K562 (cell line): ENCODE measurements at regions not wholly inside any gene's neighbourhood (a gene's known extent, or its start where the extent isn't known, plus 50 kb on each side); places are given as distances from the start of the nearest gene placed in this dataset.

Experiments used
- ATAC-seq: fragments of 200-7000 bp; cut with Tn5 transposase; 3 replicates; pipeline ENCODE4 v1.9.1; 2020; ENCODE audit warnings: moderate library complexity
- BruUV-seq: library from RNA; stranded (reverse); fragments of 400-500 nt; replicated peaks from 2 replicates; lab custom pipeline; 2021; lab: Mats Ljungman, UMichigan
- CTCF ChIA-PET: fragments of 300-600 bp; formaldehyde crosslinking; extraction: SDS; loops from one replicate; lab custom pipeline; 2021; ENCODE audit warnings: low intra/inter-chr PET ratio; lab: Yijun Ruan, JAX
- POLR2A ChIA-PET: fragments of 300-600, 350-650 bp; sonication (Branson Sonifier 250); formaldehyde crosslinking; extraction: SDS; loops from one replicate; lab custom pipeline; 2021; ENCODE audit warnings: antibody characterized with exemption, inconsistent platforms; lab: Yijun Ruan, JAX
- DNase-seq, 4 experiments: peaks; one replicate each; pipeline versions ENCODE4 v3.0.0 to v3.0.0-alpha.2; 2011 to 2018; ENCODE audit warnings: low spot score in 3 of 4, mixed read lengths in 3 of 4; ENCODE audit errors: extremely low read depth in 1 of 4
- FAIRE-seq: peaks from 2 replicates; lab custom pipeline; 2011; peaks lifted over from hg19 to GRCh38; lab: Jason Lieb, UNC
- H2AFZ ChIP-seq: 2 replicates; pipeline ENCODE4 v1.6.0; 2011; ENCODE audit warnings: low read depth, low read length, control low read depth, inconsistent platforms
- H3K27ac ChIP-seq: fragments of 200-600 bp; 3 replicates; pipeline ENCODE4 v1.8.0; 2011; ENCODE audit warnings: low read depth, mild to moderate bottlenecking, control low read depth, inconsistent platforms, low read length, moderate library complexity, mixed read lengths; ENCODE audit errors: extremely low read depth
- H3K27me3 ChIP-seq, 2 experiments: fragments of 300-600 bp in 1 of 2; 2 replicates in 1 of 2; 3 replicates in 1 of 2; pipeline versions ENCODE4 v1.6.0 to v1.8.0; 2011; ENCODE audit warnings: inconsistent platforms in 2 of 2, low read length in 2 of 2, mild to moderate bottlenecking in 1 of 2, mixed read lengths in 1 of 2, moderate library complexity in 1 of 2; ENCODE audit not compliant: control insufficient read depth in 2 of 2, insufficient read depth in 2 of 2
- H3K36me3 ChIP-seq: fragments of 300-600 bp; 3 replicates; pipeline ENCODE4 v1.8.0; 2011; ENCODE audit warnings: mild to moderate bottlenecking, low read length, inconsistent platforms; ENCODE audit not compliant: control insufficient read depth, insufficient read depth
- H3K4me1 ChIP-seq, 2 experiments: fragments of 200-600 bp in 1 of 2; replicated peaks in 1 of 2; 2 replicates in 1 of 2; 3 replicates in 1 of 2; pipeline versions ENCODE4 v1.5.1 to v1.8.0; 2011; ENCODE audit warnings: inconsistent platforms in 2 of 2, low read length in 2 of 2, mild to moderate bottlenecking in 1 of 2, mixed read lengths in 1 of 2, moderate library complexity in 1 of 2; ENCODE audit not compliant: control insufficient read depth in 2 of 2, insufficient read depth in 2 of 2
- H3K4me2 ChIP-seq: 2 replicates; pipeline ENCODE4 v1.6.1; 2011; ENCODE audit warnings: low read length, control low read depth, inconsistent platforms, mixed read lengths; ENCODE audit not compliant: insufficient read depth
- H3K4me3 ChIP-seq: fragments of 200-600 bp; sonication (generic), shearing (Covaris generic); 2 replicates; pipeline ENCODE4 v1.5.1; 2016; ENCODE audit warnings: control low read depth, inconsistent platforms
- H3K79me2 ChIP-seq: fragments of 200-600 bp; 3 replicates; pipeline ENCODE4 v1.8.0; 2011; ENCODE audit warnings: low read length, inconsistent platforms; ENCODE audit not compliant: control insufficient read depth, insufficient read depth
- H3K9ac ChIP-seq, 2 experiments: 2 replicates each; pipeline versions ENCODE4 v1.6.0 to v1.6.1; 2011; ENCODE audit warnings: low read depth in 2 of 2, low read length in 2 of 2, control low read depth in 1 of 2, inconsistent platforms in 1 of 2, mild to moderate bottlenecking in 1 of 2, mixed read lengths in 1 of 2; ENCODE audit not compliant: insufficient read depth in 1 of 2
- H3K9me1 ChIP-seq: one replicate; pipeline ENCODE4 v1.6.0; 2011; ENCODE audit warnings: inconsistent platforms, mild to moderate bottlenecking, low read length, moderate library complexity; ENCODE audit not compliant: control insufficient read depth, insufficient read depth
- H3K9me3 ChIP-seq: replicated peaks from 2 replicates; pipeline ENCODE4 v1.5.1; 2011; ENCODE audit warnings: low read depth, low read length, inconsistent platforms; ENCODE audit not compliant: control insufficient read depth, insufficient read depth
- H4K20me1 ChIP-seq: replicated peaks from 2 replicates; pipeline ENCODE4 v1.6.1; 2011; ENCODE audit warnings: low read length, inconsistent platforms, mixed read lengths; ENCODE audit not compliant: control insufficient read depth, insufficient read depth
- FOXK2 ChIP-seq, 2 experiments: fragments of 450-650 bp; IDR thresholded peaks in 1 of 2; conservative IDR thresholded peaks in 1 of 2; 2 replicates each; pipeline ENCODE4 v1.6.1; 2016; ENCODE audit warnings: low read depth in 2 of 2, mild to moderate bottlenecking in 1 of 2
- NFIX ChIP-seq: fragments of 250-450 bp; sonication (Bioruptor Pico); IDR thresholded peaks from 2 replicates; pipeline ENCODE4 v1.4.0; 2020; ENCODE audit warnings: low read depth, mild to moderate bottlenecking, moderate library complexity
- NR2C2 ChIP-seq, 2 experiments: fragments of 200-800 bp in 1 of 2; sonication (Bioruptor generic) in 1 of 2; sonication (generic) in 1 of 2; formaldehyde crosslinking in 1 of 2; IDR thresholded peaks; 2 replicates each; pipeline versions ENCODE4 v1.6.1 to v1.8.0; 2016 to 2022; ENCODE audit warnings: mild to moderate bottlenecking in 1 of 2, missing compliant biosample characterization in 1 of 2, missing genetic modification characterization in 1 of 2, missing genetic modification reagents in 1 of 2
- POLR2A ChIP-seq: fragments of 450-650 bp; conservative IDR thresholded peaks from 2 replicates; pipeline ENCODE4 v1.6.1; 2016
- RBM17 ChIP-seq: fragments of 200-400 bp; formaldehyde crosslinking; IDR thresholded peaks from 2 replicates; pipeline ENCODE4 v1.6.1; 2017; ENCODE audit warnings: low read depth, mild to moderate bottlenecking, low read length, borderline replicate concordance
- SRF ChIP-seq, 2 experiments: fragments of 250-450, 450-650 bp in 1 of 2; sonication (Bioruptor Pico) in 1 of 2; sonication (generic) in 1 of 2; formaldehyde crosslinking; IDR thresholded peaks; 2 replicates each; pipeline versions ENCODE4 v1.5.0 to v1.5.1; 2020 to 2022; ENCODE audit warnings: mild to moderate bottlenecking in 1 of 2, missing genetic modification reagents in 1 of 2
- ZNF274 ChIP-seq: IDR thresholded peaks from 2 replicates; pipeline ENCODE4 v1.6.1; 2011; ENCODE audit warnings: low read depth, mild to moderate bottlenecking, low read length, moderate library complexity, borderline replicate concordance
- ZNF407 ChIP-seq: fragments of 450-650 bp; IDR thresholded peaks from 2 replicates; pipeline ENCODE4 v1.6.1; 2016; ENCODE audit warnings: low read depth
- WGBS: fragments of 100-300 bp; shearing (Covaris generic); methylation state at CpG from one replicate; pipeline ENCODE4 v1.1.6; 2016; ENCODE audit warnings: low coverage, mixed read lengths; ENCODE audit not compliant: insufficient coverage; ENCODE audit errors: missing lambda C conversion rate; 5-methylcytosine and 5-hydroxymethylcytosine counted together
- in situ Hi-C: fragments of 300-500 bp; cut with MboI; formaldehyde crosslinking; loops from 4 replicates; pipeline ENCODE4 v1.15.0; 2018; ENCODE audit warnings: inconsistent platforms, mixed read lengths
- intact Hi-C: fragments of 100-400 bp; cut with micrococcal nuclease; formaldehyde crosslinking; loops from 2 replicates; pipeline ENCODE4 v1.14.2; 2022
- TF ChIP-seq, protein P1 (sequence below): fragments of 450-650 bp; IDR thresholded peaks from 2 replicates; pipeline ENCODE4 v1.7.0; 2016; ENCODE audit warnings: borderline replicate concordance

DNA sequence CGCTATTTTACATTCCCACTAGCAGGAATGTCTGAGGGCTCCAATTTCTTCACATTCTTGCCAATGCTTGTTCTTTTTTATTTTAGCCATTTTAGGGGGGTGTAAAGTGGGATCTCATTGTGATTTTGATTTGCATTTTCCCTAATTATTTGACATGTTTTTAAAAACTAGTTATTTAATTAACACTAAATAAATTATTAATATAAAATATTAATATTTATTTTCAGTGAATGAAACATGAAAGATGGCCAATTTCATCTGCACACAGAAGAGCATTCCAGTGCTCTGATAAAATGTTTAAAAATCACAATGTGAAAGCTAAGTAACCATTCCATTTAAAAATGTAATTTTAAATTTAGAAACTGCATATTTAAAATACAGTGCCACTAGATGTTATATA, 322.2 kb upstream of the ZNF521 start:
- BruUV-seq = no TSS peak
- no peak for DNase-seq
- WGBS = 7% methylated on average over 1 of the region's 1 CpG
- intact Hi-C loops (loop anchor here (10.0 kb wide), 1 partner anchor 151 kb away; no protein-coding TSS in a partner anchor), in situ Hi-C loops (no loop called here)
- no peaks in the 10 kb centered on the region for H3K4me1 ChIP-seq
- TF ChIP-seq SRF (CRISPR knock-in tag; IDR thresholded peaks at IDR 0.05) = no peak
- TF ChIP-seq NR2C2 (CRISPR knock-in tag; IDR thresholded peaks at IDR 0.05) = no peak
- no peak for TF ChIP-seq NR2C2 (tag; IDR thresholded peaks at IDR 0.05)
- TF ChIP-seq FOXK2 (conservative IDR thresholded peaks at IDR 0.05 in 1 of 2, IDR thresholded peaks at IDR 0.05 in 1 of 2; ENCODE audit: low read depth in 2 of 2) = no peak
- TF ChIP-seq RBM17 = no peak
- TF ChIP-seq, protein P1, sequence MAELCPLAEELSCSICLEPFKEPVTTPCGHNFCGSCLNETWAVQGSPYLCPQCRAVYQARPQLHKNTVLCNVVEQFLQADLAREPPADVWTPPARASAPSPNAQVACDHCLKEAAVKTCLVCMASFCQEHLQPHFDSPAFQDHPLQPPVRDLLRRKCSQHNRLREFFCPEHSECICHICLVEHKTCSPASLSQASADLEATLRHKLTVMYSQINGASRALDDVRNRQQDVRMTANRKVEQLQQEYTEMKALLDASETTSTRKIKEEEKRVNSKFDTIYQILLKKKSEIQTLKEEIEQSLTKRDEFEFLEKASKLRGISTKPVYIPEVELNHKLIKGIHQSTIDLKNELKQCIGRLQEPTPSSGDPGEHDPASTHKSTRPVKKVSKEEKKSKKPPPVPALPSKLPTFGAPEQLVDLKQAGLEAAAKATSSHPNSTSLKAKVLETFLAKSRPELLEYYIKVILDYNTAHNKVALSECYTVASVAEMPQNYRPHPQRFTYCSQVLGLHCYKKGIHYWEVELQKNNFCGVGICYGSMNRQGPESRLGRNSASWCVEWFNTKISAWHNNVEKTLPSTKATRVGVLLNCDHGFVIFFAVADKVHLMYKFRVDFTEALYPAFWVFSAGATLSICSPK = no peak
- no peak for TF ChIP-seq NFIX (CRISPR knock-in tag)
- no peak for TF ChIP-seq ZNF274
- TF ChIP-seq POLR2A = no peak
- TF ChIP-seq ZNF407 = no peak
- no peak overlapping the region for H3K27ac ChIP-seq
- no peaks in the 10 kb centered on the region for H3K27me3 ChIP-seq
- no peaks in the 10 kb centered on the region for H4K20me1 ChIP-seq
- no peak overlapping the region for H3K4me3 ChIP-seq
- H3K9me1 ChIP-seq = no peaks in the 10 kb centered on the region
- ChIA-PET CTCF (no interaction called here), POLR2A (no interaction called here)
- no peak overlapping the region for H3K4me2 ChIP-seq
- no peak for ATAC-seq
- no peaks in the 10 kb centered on the region for H3K9me3 ChIP-seq
- no peaks in the 10 kb centered on the region for H3K79me2 ChIP-seq
- no peaks in the 10 kb centered on the region for H3K36me3 ChIP-seq
- no peak for FAIRE-seq
- no peak overlapping the region for H2AFZ ChIP-seq
- H3K9ac ChIP-seq = no peak overlapping the region
